A172 (cell line): ENCODE measurements at regions not wholly inside any gene's neighbourhood (a gene's known extent, or its start where the extent isn't known, plus 50 kb on each side); places are given as distances from the start of the nearest gene placed in this dataset.
A peak's percentile ranks its signal among the peaks of the same experiment; 100 is the strongest.

Source experiments
- DNase-seq: peaks from one replicate; pipeline ENCODE4 v3.0.0-alpha.2; 2015; ENCODE audit warnings: low spot score

- DNase-seq = no peak
These were observed 507.6 kb downstream of the SPATA31D1 start for GRCh38 chr9:82495884-82496777.

GRCh38 chr9:82498541-82499317, 510.2 kb downstream of the SPATA31D1 start:
- no peak for DNase-seq

- no peak for DNase-seq
These were observed 510.8 kb downstream of the SPATA31D1 start for GRCh38 chr9:82499337-82499736.

- no peak for DNase-seq
These were observed 516.0 kb downstream of the SPATA31D1 start for GRCh38 chr9:82504620-82505019.

GRCh38 chr9:82511626-82512025, 523.1 kb downstream of the SPATA31D1 start:
- no peak for DNase-seq

GRCh38 chr9:82512728-82513127, 524.2 kb downstream of the SPATA31D1 start:
- no peak for DNase-seq

- peak; percentile 46 for DNase-seq
These were observed 524.7 kb downstream of the SPATA31D1 start for GRCh38 chr9:82513242-82513751.

GRCh38 chr9:82513976-82514735, 525.6 kb downstream of the SPATA31D1 start:
- DNase-seq = peak; percentile 38

- no peak for DNase-seq
These were observed 530.3 kb downstream of the SPATA31D1 start for GRCh38 chr9:82518868-82519267.

GRCh38 chr9:82519332-82519731, 530.8 kb downstream of the SPATA31D1 start:
- DNase-seq = no peak

- no peak for DNase-seq
These were observed 535.8 kb downstream of the SPATA31D1 start for GRCh38 chr9:82524407-82524806.

GRCh38 chr9:82526577-82526976, 536.4 kb downstream of the RASEF start:
- DNase-seq = no peak

GRCh38 chr9:82531795-82532194, 531.1 kb downstream of the RASEF start:
- no peak for DNase-seq

GRCh38 chr9:82532504-82533180, 530.3 kb downstream of the RASEF start:
- peak; percentile 19 for DNase-seq

- DNase-seq = no peak
These were observed 527.4 kb downstream of the RASEF start for GRCh38 chr9:82535432-82535998.

GRCh38 chr9:82538634-82539033, 524.3 kb downstream of the RASEF start:
- no peak for DNase-seq

- DNase-seq = no peak
These were observed 523.8 kb downstream of the RASEF start for GRCh38 chr9:82539146-82539545.

- no peak for DNase-seq
These were observed 522.9 kb downstream of the RASEF start for GRCh38 chr9:82539856-82540579.

- peak; percentile 61 for DNase-seq
These were observed 519.2 kb downstream of the RASEF start for GRCh38 chr9:82543726-82544125.

GRCh38 chr9:82546136-82546535, 516.8 kb downstream of the RASEF start:
- no peak for DNase-seq
